IPS DF 4.7 (cell line): ENCODE measurements at regions not wholly inside any gene's neighbourhood (a gene's known extent, or its start where the extent isn't known, plus 50 kb on each side); places are given as distances from the start of the nearest gene placed in this dataset.

Source experiments
- DNase-seq: peaks from one replicate; pipeline ENCODE4 v3.0.0-alpha.2; 2013; ENCODE audit warnings: low spot score; ENCODE audit errors: extremely low read depth

GRCh38 chr2:104290566-104290891, 563.4 kb upstream of the POU3F3 start:
- DNase-seq: no peak

- no peak for DNase-seq
Observed at GRCh38 chr2:104312684-104313083, 541.2 kb upstream of the POU3F3 start.

DNA sequence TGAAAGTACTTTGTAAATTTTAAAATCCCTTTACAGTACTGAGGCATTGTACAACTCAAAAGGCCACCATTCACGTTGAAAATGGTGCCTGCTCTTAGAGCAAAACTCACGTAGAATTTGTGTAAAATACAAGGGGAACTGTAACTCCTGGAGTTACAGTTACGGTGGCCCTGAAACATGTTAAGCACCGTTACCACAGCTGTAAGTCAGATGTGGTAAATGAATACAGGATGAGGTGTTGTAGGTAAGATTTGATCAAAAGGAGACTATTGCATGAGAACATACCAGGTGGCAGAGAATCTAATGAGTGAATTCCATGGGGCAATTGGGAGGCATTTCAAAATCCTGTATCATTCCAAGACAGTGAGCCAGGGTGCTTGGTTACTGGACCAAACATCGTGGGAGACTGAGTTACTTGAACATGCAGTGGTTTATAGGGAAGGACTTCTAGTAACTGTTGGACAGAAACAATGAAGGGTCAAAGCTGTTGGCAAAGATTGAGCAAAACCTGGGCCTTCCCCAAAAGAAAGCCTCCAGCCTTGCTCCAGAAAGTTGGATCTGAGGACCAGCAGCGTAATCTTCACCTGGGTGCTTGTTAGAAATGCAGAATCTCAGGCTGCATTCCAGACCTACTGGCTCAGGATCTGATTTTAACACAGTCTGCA, 535.8 kb upstream of the POU3F3 start:
- DNase-seq: no peak

- DNase-seq: no peak
Observed at GRCh38 chr2:104321116-104321795, 532.7 kb upstream of the POU3F3 start.

GRCh38 chr2:104321796-104322349, 532.0 kb upstream of the POU3F3 start:
- DNase-seq: no peak

DNA sequence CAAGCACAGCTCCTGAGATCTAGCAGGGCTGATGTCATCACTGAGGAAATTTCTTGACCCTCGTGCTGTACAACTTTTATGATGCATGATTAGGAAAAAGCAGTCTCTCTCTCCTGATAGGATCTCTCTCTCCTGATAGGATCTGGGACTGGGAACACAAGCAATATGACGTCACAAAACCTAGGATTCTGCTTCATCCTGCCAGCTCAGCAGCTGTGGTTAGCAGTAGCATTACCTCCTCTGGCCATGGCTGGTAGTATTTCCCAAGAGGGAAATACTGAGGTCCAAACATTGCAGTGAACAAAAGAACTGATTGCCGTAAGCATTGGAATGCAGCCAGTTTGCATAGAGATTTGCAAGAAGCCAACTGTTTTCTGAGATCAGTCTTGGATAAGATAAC, 521.2 kb upstream of the POU3F3 start:
- no peak for DNase-seq

GRCh38 chr2:104337869-104338268, 516.0 kb upstream of the POU3F3 start:
- DNase-seq: no peak

DNA sequence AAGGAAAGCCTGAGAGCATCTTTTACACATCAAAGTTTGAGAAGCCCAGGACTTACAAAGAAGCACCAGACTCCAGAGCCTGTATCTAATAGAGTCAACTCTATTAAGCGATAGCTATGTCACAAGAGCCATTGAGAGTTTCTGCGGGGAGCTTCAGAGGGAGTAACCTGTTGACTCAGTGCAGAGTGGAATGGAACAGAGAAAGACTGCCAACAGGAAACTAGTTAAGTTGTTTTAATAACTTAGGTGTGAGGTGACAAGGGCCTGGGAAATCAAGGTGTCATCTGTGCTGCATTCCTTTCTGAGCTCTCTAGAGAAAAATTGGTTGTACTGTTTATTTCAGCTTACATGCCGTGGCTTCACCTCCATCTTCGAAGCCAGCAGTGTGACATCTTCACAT, 513.8 kb upstream of the POU3F3 start:
- DNase-seq: no peak

DNA sequence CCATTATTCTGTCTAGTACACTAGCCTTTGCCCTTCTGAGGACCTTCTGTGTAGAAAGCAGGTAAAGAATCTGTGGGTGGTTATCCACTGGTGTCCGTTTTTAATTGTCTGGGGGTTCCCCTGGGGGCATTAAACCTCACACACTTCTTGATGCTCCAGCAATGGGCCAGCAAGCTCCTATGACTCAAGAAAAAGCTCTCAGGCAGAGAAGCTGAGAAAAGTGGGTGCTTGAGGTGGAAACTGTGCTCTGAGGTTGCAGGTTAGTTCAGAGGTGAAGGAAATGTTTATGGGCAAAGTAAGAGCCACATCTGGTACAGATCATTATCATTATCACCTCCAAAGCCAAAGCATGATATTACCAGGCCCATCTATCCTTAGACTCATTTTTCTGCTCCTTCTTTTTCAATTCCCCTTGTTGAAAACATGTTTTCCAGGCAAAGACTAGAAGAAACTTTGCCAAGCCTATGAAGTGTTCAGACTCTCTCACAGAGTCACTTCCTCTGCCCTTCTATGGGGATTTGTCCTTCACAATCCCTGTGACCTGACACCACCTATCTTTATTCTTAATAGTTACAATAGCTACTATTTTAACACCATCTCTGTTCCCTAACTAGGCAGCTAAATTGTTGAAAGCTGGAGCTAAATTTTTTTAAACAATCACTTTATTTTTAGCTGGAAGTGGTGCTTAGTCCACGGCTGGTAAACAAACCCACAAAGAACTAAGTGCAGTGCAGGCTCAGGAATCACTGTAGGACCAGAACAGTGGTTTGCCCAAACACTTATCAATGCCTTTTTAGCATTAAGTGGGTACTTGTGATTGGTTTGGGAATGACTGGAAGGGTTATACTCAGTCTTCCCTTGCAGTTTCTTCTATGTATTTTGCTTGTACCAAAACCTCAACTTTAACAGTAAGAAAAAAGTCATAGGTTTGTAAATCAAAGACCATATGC, 512.8 kb upstream of the POU3F3 start:
- DNase-seq: no peak

GRCh38 chr2:104344306-104344705, 509.6 kb upstream of the POU3F3 start:
- no peak for DNase-seq

DNA sequence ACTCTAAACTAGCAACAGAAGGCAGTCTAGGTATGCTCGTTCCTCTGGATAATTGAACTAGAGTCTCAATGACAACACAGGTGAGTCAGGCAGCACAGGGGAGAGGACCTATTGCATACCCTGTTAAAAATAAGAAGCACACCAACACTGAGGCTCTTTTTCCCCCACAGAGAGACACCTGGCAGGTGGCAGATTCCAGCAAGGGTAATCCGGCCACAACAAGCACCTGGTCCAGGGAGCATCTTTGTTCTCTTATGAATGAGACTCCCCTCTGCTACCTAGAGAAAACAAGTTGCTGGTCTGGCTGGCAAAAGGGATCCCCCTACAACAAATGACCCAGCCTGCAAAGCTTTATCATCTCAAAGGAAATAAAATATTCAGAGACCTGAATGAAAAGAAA, 508.9 kb upstream of the POU3F3 start:
- DNase-seq: no peak

- DNase-seq: no peak
Observed at GRCh38 chr2:104358122-104358521, 495.8 kb upstream of the POU3F3 start.

DNA sequence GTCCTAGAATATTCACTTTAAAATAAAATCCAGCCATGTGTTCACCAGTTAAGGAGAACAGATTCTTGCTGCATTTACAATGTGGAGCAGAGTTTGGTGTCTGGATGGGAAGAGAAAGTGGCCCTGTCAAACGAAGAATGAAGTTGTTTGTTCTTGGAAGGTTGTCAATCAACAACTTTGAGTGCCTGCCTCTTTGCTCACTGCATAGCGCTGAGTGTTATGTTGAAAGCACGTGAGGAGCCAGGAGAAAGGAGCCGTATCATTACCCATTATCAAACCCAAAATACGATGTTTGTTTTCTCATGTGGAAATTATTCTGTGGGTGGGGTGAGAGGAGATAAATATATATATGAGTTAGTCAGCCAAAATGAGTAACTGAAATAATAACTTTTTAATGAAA, 492.5 kb upstream of the POU3F3 start:
- no peak for DNase-seq

GRCh38 chr2:104368089-104368488, 485.8 kb upstream of the POU3F3 start:
- no peak for DNase-seq

DNA sequence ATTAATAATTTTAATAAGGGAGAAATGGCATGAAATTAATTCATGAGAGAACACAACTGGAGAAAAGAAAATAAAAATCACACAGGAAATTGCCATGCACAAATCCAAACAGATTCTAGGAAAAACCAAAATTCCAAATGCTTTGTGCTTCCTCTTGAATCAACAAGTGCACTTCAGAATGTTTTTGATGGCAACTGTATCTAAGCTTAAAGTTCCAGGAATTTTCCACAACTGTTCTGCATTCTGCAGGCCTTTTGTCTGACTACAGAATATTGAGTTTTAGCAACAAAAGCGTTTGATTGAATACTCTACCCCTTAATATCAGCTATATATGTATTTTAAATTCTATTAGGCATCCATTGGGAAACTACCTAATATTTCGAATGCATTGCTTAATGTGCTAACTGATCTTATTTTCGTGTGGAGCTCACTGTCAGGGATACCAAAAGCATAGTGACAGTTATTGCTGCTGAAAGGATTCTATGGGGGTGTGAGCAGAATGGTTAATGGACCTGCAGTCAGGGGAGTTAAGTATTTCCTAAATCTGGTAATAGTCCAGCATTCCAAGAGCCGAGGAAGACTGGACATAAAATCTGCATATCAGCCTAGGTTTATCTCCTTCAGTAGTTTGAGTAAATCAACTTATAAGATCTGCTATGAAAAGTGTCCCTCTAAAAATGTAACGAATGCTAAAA, 482.7 kb upstream of the POU3F3 start:
- DNase-seq: no peak

DNA sequence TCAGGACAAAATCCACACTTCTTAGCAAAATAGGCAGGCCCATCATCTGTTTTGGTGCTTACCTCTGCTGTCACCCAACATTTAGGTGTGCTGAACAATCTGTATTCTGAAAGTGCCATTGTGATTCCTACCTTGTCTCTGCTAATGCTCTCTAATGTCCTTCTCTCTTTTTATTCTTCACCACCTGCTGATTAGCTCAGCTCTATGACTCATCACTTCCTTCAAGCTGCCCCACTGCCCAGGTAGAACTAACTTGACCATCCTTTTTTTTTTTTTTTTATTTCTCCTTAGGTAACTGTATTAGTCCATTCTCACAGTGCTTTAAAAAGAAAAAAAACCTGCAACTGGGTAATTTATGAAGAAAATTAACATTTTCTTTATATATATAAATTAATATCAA, 478.7 kb upstream of the POU3F3 start:
- DNase-seq: no peak

DNA sequence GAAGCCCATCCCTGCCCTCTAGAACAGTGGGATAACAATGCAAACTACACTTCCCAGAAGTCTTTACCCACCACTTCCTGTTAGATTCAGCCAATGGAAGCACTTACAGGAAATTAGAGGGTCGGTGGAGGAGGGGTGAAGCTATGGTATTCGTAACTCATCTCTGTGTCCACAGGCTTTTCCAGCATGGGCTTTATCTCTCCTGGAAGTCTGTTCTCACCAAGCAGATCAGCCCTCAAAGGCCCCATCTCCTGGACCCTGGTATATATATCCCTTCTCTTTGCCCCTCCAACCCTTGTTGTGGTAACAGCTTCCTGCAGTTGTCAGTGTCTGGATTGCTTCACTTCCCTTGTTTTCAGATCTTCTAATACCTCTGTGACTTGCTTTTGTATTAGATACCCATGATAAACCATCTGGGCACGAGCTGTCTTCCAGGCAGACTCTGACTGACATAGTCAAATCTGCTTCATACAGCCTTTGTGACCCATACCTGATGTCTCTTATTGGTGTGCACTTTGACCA, 475.0 kb upstream of the POU3F3 start:
- DNase-seq: no peak

- DNase-seq: no peak
Observed at GRCh38 chr2:104384961-104385360, 469.0 kb upstream of the POU3F3 start.

- no peak for DNase-seq
Observed at GRCh38 chr2:104385743-104386142, 468.2 kb upstream of the POU3F3 start.

DNA sequence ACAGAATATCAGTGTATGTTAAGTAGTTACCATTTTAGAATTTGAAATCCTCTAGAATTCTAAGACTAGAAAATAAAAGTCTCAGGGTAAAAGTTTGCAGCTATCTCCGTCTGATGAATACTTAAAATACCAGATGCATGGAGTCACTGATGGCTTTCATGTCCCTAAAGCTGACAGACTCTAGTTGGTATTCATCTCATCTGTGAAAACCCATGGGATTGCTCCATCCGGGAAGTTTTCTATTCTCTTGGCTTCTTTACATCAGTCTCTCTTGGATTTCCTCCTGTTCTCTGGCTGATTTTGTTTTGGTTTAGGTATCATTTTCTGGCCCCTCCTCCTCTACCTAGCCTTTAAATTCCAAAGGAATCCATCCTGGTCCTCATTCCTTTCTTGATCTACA, 465.6 kb upstream of the POU3F3 start:
- DNase-seq: no peak

GRCh38 chr2:104402825-104403224, 451.1 kb upstream of the POU3F3 start:
- no peak for DNase-seq
